ENCODE measurements at regions not wholly inside any gene's neighbourhood (a gene's known extent, or its start where the extent isn't known, plus 50 kb on each side); places are given as distances from the start of the nearest gene placed in this dataset.

DNA sequence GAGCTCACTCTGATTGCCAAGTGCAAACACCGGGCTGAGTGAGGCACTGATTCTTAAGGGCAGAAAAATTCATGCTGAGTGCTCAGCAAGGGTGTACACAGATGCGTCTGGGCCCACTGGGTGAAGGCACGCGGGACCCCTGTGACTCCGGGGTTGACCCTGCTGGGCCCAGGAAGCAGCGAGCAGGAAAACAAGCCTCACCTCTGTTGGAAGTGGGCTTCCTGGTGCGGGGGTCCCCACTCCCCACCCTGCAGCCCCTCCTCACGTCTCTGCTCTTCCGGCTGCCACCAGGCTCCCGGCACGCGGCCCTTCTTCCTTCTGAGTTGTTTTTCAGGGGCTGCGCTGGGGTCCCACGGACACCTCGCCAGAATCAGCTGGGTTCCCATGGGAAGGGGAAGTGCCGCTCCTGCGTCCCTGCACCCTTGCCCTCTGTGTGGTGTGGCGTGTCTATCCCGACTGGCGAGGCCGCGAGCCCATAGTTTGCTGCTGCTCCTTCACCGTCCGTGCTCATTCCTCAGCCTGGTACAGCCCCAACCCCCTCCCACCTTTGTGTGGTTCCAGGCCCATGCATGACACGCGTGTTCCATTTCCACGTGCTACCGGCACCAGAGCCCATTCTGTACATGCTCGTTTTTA is 80.6 kb upstream of the BHLHE23 start:
- H3K4me3 ChIP-seq (ENCODE audit: low read depth, low read length) = no peak overlapping the region
- TF ChIP-seq CTCF (conservative IDR thresholded peaks at IDR 0.05; ENCODE audit: low read depth, low read length) = no peak
- no peak for DNase-seq (ENCODE audit: low read depth)

DNA sequence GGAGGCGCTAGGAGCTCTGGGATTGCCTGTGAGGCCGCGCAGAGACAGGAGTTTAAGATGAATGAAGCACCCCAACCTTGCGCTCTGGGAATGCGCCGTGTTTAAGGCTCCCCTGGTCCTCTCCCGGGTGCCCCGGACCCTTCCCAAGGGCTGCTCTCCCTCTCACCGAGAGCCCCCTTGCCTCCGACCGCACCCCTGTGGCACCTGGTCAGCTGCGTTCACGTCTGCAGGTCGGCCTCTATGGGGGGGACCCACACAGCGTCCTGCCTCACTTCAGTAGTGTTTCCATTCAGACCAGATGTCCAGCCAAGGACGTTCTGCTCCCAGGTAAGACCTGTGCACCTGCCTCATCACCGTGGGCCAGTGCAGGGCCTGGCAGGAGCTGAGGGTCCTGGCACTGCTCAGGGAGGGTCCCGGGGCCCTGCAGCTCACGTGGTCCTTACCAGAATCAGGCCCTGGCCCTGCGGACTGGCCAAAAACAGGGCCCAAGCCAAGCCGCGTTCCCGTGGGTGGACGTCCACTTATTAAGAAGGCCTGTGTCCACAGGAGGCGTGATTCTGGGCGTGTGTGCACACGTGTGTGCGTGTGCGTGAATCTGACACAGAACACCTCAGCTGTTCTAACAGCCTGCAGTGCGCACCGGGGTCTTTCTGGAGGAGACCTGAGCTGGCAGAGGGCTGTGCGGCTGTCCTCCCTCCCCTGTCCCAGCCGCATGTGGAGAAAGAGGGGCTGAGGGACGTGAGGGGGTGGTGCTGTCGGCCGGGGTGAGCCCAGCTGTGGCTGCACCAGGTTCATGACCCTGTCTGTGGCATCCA is 79.9 kb upstream of the BHLHE23 start:
- DNase-seq (ENCODE audit: low read depth) = no peak
- H3K4me3 ChIP-seq (ENCODE audit: low read depth, low read length) = no peak overlapping the region
- no peak for TF ChIP-seq CTCF (conservative IDR thresholded peaks at IDR 0.05; ENCODE audit: low read depth, low read length)

DNA sequence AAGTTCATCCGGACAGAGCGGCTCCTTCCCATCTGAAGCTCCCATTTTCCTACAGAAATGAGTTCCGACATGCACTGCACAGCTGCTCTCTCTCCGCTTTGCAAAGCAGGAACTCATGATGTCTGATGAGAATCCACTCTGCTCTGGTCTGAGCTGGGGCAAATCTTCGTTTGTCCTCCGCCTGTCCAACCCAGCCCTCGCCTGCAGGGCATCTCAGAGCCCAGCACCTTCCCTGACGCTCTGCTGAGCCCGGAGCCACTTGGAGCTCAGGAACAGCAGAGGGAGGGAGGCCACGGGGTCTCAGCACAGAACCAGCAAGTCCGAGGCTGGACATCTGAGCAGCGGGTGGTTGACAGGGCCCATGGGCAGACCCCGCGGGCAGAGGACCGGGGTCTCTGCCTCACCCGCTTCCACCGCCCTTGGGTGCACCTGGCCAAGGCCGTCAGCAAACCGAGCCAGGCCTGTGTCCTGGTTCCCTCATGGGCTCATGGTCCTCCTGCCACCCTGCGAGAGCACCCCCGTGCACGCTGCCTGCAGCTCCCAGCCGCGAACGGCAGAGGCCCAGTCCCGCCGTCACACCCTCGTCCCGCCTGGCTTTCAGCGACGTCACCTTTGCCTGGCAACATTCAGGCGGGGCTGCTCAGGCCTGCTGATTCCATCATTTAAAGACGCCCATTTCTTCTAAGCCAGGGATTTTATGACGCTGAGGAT is 78.5 kb upstream of the BHLHE23 start:
- DNase-seq (ENCODE audit: low read depth) = no peak
- TF ChIP-seq CTCF (conservative IDR thresholded peaks at IDR 0.05; ENCODE audit: low read depth, low read length) = no peak

GRCh38 chr20:63084563-63084927 is 77.8 kb upstream of the BHLHE23 start:
- TF ChIP-seq CTCF (conservative IDR thresholded peaks at IDR 0.05; ENCODE audit: low read depth, low read length) = no peak
- no peak overlapping the region for H3K4me3 ChIP-seq (ENCODE audit: low read depth, low read length)
- DNase-seq (ENCODE audit: low read depth) = no peak

More for the DNA sequence above, 78.5 kb upstream of the BHLHE23 start:
- H3K4me3 ChIP-seq (ENCODE audit: low read depth, low read length) = no peak overlapping the region

DNA sequence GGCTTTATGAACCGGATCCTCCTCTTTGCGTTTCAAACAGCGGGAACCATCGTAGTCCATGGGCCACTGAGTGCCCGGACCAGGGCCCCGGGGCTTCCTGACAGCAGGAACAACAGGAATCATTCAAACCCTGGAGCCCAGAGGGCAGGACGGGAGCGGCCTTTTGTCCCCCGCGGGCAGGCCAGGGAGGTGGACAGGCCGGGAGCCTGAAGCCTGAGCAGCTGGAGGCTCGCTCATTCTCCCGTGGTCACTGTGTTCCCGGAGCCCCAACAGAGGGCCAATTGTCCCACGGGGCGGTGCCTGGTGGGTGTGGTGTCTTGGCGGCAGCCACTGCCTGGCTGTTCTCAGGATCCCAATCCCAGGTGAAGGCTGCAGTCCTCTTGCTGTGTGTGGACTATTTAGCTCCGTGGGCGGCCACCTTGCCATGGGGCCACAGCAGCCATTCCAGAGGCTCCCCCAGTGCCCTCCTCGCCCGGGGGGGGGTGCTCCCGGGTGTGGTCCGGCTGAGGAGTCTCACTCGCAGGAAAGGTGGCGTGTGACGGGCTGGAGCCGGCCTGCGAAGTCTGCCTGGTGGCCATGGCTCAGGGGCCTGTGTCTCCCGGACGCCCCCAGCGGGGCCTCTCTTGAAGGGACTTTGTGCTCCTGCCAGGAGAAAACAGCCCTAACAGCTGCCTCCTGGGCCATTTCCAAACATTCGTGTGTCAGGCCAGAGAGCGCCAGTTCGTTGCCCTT is 77.2 kb upstream of the BHLHE23 start:
- TF ChIP-seq CTCF (conservative IDR thresholded peaks at IDR 0.05; ENCODE audit: low read depth, low read length) = no peak
- DNase-seq (ENCODE audit: low read depth) = no peak
- no peak overlapping the region for H3K4me3 ChIP-seq (ENCODE audit: low read depth, low read length)

DNA sequence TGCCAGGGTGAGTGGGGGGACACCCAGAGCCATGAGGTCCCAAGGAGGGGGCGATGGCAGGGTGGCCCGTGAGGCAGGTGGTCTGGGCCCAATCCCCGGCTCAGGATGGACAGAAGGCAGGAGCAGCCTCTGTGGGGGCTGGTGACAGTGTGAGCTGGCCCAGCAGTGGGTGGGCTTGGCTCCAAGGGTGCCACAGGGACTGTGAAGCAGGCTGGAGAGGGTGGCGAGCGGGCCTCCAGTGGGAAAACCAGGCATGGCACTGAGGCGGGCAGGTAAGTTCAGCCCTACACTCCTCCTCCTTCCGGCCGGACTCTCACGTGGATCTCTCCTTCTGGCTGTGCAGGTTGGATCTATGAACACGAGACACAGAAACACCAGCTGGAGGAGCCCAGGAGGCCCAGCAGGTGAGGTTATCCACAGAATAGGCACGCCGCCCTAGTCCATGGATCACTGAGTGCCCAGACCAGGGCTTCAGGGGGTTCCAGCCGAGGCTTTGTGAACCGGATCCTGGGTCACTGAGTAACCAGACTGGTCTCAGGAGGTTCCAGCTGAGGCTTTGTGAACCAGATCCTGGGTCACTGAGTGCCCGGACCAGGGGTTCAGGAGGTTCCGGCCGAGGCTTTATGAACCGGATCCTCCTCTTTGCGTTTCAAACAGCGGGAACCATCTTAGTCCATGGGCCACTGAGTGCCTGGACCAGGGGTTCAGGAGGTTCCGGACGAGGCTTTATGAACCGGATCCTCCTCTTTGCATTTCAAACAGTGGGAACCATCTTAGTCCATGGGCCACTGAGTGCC is 76.4 kb upstream of the BHLHE23 start:
- no peak for DNase-seq (ENCODE audit: low read depth)
- H3K4me3 ChIP-seq (ENCODE audit: low read depth, low read length) = no peak overlapping the region
- no peak for TF ChIP-seq CTCF (conservative IDR thresholded peaks at IDR 0.05; ENCODE audit: low read depth, low read length)
